NCI-H2196 (cell line): ENCODE measurements at regions not wholly inside any gene's neighbourhood (a gene's known extent, or its start where the extent isn't known, plus 50 kb on each side); places are given as distances from the start of the nearest gene placed in this dataset.

Experiments used
- DNase-seq: peaks from one replicate; lab custom pipeline; 2025; ENCODE audit not compliant: unreplicated experiment; lab: John Stamatoyannopoulos, UW

DNA sequence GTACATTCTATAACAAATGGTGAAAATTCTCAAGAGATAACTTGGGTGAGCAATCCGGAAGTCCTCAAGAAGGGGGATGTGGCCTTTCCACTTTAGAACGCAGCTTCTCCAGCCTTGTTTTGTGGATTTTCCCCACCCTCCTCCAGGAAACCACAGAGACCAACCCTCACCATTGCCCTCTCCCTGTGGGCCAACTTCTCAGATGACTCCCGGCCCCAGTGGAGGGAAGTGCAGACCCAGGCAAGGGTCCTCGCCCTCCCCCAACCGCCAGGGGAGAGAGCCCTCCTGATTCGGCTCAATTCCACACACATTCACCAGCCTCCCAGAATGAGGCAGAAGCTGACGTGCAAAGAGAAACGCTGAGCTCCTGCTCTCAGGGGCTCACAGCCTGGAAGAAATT lies 277.2 kb downstream of the EIPR1 start:
- DNase-seq = no peak

DNA sequence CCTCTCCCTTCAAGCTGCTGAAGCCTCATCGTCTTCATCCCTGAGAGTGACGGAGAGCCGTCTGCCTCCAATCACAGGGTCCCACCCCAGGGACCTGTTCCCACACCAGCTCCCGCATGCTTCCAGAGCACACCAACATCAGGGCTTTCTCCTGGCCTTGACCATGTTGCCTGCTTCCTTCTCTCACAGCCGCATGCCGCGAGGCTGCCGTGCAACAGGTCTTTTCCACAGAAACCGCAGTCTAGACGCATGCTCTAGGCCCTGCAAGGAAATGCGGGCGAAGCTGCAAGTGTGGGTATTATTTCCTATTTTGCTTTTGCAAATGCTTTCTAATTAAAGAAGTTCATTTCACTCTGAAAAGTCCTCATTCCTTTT lies 277.8 kb downstream of the EIPR1 start:
- DNase-seq = no peak

DNA sequence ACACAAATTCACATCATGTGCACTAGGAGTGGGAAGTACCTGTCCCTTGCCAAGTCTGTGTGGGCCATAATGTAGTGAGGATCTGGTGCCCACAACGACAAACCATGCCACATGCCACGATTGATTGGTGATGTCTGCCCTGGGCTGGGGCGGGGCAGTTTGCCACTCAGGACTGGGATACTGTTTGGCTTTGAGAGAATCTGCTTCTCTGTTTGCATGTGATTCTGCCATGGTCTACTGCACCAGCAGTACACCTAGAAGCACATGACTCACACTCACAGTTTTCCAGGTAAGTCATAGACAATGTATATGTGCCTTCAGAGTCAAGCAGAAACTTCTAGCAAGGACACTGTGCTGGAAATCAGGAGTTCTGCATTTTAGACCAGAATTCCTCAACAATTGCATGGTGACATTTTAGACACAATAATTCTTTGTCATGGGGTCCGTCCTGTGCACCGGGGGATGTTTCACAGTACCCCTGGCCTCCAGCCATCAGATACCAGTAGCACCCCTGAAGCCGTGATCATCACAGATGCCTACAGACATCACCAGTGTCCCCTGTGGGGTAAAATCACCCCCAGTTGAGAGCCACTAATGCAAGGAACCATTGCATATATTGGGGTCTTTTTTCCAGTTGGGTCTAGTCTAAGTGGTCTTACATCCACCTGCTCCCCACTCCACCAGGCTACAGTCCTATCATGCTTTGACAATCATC lies 278.3 kb downstream of the EIPR1 start:
- no peak for DNase-seq

DNA sequence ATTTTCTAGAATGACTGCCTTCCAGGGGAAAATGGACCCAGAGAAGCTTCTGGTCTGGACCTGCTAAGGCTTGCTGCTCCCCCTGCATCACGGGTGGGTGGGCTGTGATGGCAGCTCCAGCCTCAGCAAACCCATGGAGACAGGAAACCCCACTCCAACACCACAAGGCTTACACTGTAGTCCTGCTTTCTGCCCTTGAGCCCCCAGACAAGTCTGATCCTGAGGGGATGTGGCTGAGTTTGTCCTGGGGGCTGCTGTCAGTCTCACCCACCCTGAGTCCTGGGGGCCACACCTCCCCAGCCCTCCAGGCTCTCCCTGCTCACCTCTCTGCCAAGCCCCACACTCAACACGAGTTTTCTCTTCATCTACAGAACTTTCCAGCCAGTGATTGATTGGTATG lies 279.4 kb downstream of the EIPR1 start:
- DNase-seq = no peak

DNA sequence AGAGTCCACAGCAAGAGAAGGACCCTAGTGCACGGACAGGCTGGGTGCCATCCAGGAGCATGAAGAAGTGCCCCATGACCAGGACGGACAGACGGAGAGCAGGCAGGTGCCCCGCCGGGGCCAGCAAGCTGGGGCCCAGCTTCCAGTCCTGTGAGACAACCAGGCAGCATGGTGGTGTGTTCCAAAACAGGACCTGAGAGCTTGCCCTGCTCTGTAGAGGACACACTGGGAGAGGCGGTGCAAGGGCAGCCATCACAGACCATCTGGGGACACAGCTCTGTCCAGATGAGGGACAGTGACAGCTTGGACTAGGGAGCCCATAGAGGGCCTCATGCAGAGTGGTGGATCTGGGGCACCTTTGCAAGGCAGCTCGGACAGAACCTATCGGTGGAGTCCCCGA lies 279.8 kb downstream of the EIPR1 start:
- DNase-seq = no peak

DNA sequence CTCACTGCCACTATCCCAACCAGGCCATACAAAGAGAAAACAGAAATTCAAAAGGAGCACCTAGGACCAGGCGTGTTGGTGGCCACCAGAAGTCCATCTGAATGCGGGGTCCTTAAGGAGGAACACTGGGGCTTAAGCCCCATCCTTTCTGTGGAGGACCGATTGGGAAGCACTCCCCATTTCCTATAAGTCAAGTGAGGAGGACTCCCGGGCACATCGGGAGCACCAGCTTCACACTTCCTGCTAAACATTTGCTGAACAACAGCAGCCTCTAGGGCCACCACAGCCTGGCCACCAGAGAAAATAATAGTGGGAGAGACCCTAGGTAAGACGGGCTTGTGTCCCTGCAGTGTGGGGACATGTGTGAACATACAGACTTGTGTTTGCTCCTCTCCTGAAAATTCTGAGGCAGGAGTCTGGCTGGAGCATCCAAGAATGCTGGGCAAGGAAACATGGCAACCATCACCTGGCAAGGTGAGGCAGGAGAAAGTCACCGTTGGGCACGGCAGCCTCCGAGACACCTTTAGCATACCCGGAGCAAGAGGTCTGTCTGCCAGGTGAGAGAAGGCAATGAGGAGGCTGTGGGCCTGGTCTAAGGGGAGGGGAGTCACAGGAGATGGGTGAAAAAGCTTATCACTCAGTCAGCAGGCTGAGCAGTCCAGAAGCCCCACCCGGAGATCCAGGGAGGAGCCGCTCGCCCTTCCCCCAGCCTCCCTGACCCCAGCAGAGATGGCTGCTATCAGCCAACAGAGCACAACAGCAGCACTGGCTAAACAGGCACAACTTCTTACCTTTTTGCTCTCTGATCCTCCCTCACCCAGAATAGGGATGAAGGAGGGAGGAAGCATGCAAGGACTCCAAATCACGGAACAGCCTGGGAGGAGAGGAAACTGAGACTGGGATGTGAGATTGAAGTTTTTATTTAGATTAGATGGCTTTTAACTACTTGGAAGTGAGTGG lies 282.3 kb downstream of the EIPR1 start:
- no peak for DNase-seq

DNA sequence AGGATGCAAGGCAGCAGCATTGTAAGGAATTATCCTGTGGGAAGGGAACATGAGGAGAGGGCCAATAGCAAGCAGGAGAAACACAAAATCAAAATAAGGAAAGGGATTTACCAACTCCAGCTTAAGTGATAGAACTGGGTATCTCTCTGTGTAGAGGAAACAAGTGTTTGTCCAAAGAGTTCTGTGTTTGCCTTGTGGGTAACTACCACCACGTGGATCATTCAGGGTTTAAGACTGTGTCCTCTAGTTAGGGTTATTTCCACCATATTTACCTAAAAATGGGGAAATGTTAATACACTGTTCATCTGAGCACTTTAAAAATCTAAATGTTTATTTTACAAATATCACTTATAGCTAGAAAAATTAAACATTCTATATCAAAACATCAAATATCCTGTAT lies 283.3 kb downstream of the EIPR1 start:
- DNase-seq = no peak

DNA sequence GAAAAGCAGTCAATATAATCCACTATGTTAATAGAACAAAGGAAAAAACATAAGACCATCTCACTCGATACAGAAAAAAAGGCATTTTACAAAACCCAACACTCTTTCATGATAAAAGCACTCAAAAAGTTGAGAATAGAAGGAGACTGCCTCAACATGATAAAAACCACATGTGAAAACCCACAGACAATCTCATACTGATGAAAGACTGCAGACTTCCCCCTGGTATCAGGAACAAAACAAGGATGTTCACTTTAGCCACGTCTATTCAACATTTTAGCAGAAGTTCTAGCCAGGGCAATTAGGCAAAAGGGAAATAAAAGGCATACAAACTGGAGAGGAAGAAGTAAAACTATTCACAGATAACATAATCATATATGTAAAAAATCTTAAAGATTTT lies 285.9 kb downstream of the EIPR1 start:
- no peak for DNase-seq

DNA sequence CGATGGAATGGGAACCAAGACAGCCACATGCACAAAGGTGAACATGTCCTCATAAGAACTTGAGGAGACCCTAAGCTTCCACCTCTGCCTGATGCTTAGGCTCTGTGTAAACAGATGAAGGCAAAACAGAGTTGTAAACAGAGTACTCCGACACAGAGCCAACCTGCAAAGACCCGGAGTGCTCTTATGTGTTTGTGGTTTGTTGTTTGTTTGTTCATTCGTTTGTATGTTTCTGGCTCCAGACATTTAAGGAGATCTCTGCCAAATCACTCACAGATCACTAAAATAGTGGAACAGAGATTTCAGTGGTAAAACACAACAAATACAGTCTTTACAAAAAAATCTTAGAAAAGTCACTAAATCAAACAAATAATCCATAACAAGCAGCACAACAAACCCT lies 294.9 kb downstream of the EIPR1 start:
- no peak for DNase-seq

DNA sequence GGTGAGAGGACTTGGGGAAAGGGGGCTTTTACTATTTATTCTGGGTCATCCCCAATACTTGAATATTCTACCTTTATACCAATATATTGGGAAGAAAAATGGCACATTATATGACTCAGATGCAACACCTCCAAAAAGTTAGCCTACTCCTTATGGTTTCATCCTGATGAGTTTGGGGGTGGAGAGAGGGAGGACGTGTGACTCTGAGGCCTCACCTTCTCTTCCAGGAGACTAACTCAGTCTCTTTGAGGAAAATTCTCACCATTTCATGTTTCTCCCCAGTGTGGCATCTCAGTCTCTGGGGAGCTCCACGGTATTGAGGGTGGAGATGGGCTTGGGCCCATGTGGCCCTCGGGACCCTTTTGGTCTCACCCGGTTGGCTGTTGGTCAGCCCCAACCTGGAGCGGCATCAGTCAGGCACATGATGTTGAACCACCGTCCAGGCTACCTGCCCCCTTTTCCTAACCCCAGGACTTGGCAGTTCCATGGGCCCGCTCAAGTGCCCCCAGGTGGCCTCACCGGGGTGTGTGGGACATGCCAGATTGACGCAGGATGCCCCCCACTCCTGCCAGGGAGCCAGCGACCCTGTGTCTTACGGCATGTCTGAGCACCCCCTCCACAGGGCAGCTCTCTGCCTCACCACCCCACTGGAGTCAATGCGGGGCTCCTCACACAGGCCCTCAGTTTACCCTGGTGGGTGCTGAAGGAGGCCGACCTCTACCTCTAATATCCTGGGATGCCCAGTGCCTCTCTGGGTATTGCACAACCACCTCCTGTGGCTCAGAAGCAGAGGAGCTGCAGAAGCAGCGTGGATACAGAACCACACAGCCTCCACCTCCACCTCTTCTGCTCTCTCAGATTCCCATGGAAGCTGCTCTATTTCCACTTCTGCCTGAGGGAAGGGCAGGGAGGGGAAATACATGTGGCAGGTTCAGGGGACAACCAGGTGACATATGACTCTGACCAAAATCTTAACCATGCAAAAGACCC lies 297.4 kb downstream of the EIPR1 start:
- DNase-seq = no peak

DNA sequence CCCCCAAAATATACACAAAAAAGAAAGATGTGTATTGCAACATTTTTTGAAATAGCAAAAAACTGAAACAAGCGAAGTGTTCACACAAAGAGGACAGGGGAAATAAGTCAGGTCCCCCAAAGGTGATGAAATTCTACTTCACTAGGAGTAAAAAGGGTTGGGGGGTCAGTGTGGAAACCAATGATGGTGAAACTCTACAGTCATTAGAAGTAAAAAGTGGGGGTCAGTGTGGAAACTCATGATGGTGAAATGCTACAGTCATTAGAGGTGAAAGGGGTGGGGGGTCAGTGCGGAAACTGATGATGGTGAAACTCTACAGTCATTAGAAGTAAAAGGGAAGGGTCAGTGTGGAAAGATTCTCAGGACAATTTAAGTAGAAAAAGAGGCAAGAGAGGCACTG lies 298.2 kb downstream of the EIPR1 start:
- no peak for DNase-seq

DNA sequence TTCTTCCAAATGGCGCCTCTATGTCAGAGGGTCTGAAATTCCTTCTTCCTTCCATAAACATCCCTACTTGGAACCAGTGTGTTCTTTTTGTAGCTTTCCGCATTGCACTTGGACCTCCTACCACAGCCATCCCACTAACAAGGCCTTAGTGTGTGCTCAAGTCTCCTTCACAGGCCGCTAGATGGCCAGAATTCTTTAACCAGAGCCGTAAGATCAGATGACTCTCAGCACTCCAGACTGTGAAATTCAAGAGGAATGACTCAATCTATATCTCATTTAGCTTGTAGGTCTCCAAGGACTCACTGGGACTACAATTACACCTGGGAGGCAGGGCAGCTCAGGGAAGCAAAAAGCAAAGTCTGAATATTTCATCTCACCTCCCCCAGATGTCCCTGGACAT lies 298.9 kb downstream of the EIPR1 start:
- DNase-seq = no peak

DNA sequence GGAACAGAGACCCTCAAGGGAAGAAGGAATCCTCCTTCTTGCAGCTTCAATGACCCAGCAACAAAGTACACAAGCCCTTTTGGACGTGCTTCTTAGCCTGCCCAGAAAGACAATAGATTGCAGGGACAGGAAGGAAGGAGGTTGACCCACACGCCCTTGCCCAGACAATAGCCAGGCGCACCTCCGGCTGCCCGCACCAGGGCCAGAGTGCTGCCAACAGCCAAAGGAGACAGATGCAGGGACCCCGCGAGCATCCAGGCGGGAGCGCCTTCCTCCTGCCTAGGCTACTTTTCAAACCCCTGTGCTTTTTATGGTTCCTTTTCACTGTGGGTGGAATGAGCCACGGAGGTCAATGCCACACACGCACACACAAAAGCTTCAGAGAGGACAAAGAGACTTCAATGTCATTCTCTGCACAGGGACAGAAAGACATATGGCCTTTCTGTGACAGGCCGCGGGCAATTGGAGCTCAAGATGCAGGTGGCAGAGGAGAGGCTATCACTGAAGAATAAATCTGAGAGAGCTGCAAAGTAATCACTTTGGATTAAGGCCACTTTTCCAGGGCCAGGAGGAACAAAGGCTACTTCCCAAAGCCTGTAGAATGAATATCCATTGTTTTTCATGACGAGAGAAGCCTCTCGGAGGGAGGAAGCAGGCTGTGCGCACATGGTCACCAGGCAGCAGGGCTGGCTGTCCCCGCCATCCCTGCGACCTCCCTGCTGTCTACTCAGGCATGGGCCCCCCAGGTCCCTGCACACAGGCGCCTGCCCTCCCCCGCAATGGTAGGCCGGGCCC lies 300.6 kb downstream of the EIPR1 start:
- no peak for DNase-seq

DNA sequence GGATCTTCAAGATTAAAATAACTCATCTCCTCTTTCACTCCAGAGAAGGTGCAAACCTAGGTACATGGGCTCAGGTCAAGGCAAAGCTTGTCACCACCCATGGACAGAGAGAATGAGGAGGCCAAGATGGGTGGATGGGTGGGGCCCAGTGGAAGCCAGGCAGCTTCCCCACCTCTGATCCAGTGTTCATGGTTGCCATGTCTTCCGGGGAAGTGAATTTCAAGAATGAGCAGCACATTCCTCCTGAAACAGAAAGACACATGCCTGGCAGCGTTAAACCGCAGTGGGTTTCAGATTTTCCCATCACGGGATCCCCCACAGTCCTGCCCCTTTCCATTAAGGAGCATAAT lies 301.7 kb downstream of the EIPR1 start:
- no peak for DNase-seq

DNA sequence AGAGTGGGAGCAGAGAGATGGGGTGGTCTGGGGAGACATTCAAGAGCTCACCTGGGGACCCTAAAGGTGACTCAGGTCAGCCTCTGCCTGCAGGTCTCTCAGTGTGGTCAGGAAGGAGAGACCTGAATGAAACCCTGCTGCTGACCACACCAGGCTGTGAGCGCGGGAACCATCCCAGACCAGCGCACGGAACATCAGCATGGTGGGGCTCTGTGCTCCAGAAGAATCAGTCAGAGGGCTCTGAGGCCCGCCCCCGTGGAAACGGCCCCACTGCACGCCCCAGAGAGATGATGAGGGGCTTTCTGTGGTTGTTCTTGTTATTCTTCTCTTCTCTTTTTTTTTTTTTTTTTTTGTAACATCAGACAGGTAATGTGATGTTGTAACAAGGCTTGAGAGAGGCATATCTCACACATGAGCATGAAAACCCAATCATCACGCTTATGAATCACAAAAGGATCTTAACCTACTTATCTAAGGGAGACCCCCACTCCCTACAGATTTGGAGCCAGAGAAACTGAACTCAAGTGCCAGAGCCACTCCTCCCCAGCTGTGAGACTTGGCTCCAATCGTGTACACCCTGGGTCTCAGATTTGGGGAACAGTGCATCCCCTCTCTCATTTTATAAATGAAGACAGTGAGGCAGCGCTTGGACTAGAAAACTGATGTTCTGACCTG lies 302.2 kb downstream of the EIPR1 start:
- no peak for DNase-seq

DNA sequence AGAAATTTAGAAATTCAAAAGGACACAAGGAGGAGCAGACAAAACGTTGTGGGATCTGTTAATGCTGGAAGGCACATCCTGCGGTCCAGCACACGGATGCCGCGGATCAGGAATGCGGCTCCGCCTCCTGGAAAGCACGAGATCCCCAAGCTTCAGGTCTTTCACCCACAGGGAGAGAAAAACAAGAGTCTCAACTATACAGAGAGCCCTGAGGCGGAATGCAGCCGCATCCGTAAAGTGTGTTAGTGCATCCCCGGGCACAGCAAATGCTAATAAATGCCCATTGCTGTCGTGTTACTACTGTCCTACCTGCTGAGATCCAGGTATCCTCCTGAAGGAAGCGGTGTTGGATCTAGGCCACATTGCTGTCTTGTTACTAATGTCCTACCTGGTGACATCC lies 303.9 kb downstream of the EIPR1 start:
- DNase-seq = no peak

DNA sequence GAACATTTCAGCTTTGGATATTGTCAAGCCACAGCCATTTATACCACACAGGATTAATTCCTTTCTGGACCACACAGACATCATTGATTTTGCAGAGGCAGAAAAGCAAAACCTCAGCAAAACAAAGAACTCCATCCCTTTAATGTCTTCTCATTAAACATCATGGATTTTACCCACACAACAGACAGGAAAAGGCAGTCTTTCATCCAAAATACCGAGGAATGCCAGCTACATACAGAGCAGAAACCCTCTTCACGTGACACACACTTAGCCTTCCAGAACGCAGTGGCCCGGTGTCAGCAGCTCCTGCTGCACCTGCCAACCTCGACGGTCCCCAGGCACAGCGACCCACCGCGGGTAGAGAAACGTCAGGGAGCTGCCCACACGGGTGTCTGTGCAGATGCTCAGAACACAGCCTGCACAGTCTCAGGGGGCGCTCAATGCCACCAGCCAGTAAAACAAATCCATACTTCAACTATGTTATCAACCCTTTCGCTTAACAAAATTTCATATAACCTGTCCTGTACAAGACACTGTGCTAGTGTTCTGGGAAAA lies 304.5 kb downstream of the EIPR1 start:
- no peak for DNase-seq

DNA sequence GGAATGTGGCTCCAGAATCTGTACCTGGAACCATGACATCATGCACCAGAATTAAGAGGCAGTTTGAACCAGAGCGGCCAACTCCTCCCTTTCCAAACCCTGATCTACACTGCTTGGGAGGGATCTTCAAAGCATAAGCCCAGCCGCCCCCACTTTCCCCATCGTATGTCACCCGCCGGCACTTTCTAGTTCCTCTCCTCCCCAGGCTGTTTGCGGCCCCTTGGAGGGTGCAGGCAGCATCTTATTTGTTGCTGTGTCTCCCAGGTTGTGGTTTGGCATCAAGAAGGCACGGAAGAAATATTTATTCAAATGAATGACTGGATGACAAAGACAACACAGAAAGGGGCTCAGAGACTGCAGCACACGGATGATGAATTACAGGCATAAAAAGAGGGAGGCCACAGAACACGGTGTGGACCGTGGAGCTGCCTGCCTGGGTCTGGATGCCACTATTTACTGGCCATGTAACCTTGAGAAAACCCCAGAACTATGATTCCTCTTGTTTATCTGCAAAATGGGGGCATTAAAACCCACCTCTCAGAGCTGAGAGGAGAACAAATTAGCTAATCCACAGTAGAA lies 305.8 kb downstream of the EIPR1 start:
- no peak for DNase-seq

DNA sequence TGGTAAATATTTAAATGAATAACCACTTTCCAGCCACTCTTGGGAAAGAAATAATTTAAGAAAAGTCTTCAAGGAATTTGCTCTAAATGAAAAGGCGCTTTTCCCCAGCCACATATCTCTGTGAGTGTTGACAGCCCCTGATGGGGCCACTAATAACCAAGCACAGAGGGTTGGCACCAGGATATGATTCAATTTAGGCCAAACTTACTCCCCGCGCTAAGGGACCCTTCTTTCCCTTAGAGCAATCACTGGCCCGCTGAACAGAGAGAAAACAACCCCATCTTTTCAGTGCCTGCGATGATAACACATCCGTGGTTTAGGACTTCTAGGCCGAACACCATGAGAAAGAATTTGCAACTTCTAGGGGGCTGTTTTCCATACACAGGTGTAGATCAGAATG lies 310.8 kb downstream of the EIPR1 start:
- DNase-seq = no peak
